SJSA1 (cell line): ENCODE measurements at regions not wholly inside any gene's neighbourhood (a gene's known extent, or its start where the extent isn't known, plus 50 kb on each side); places are given as distances from the start of the nearest gene placed in this dataset.
"Not testable (repeated sequence)": the region's sequence is repeated elsewhere in the genome, so short reads cannot be mapped to it uniquely, and the experiment has no call there.

Experiments
- DNase-seq, 2 experiments: peaks; one replicate each; pipeline ENCODE4 v3.0.0-alpha.2; 2015 to 2020; ENCODE audit warnings: low spot score in 2 of 2, low read depth in 1 of 2
- H3K27ac ChIP-seq: fragments of 250-450 bp; sonication (Bioruptor Pico); 2 replicates; pipeline ENCODE4 v1.5.1; 2020; ENCODE audit warnings: mild to moderate bottlenecking, moderate library complexity
- H3K27me3 ChIP-seq: fragments of 250-450 bp; sonication (Bioruptor Pico); replicated peaks from 2 replicates; pipeline ENCODE4 v1.5.1; 2020; ENCODE audit warnings: mild to moderate bottlenecking, moderate library complexity
- H3K36me3 ChIP-seq: fragments of 250-450 bp; sonication (Bioruptor Pico); 2 replicates; pipeline ENCODE4 v1.5.1; 2020; ENCODE audit warnings: mild to moderate bottlenecking
- H3K4me1 ChIP-seq: fragments of 250-450 bp; sonication (Bioruptor Pico); replicated peaks from 2 replicates; pipeline ENCODE4 v1.6.1; 2021; ENCODE audit warnings: mild to moderate bottlenecking
- H3K4me3 ChIP-seq: fragments of 250-450 bp; sonication (Bioruptor Pico); 2 replicates; pipeline ENCODE4 v1.5.1; 2020; ENCODE audit warnings: mild to moderate bottlenecking
- H3K9me3 ChIP-seq: fragments of 250-450 bp; sonication (Bioruptor Pico); replicated peaks from 2 replicates; pipeline ENCODE4 v1.5.1; 2020; ENCODE audit warnings: mild to moderate bottlenecking

DNA sequence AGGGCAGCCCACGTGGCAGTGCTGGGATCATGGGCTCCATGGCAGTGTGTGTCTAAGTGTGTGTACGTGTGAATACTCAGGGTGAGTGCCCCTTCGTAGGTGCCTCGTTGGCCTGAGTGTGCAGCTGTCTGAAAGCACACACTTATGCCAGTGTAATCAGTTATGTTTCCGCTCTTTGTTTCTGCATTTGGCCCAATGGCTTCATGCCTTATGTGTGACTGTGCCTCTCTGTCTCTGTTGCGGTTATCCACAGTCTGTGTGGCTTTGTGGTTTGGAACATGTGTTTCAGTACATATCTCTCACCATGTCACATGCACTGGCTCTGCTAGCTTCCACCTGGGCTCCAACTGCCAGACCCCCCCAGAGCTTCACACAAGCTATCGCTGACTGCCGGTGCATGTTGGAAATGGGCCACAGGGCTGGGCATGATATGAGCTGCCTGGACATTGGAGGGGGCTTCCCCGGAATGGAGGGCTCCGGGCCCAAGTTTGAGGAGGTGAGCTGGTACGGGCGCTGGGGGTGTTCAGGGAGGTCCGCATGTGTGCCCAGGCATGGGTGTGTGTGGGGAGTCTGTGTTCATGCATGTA lies 70.3 kb upstream of the TINAGL1 start:
- peaks cover 15% of the 10 kb centered on the region for H3K4me1 ChIP-seq
- H3K9me3 ChIP-seq = no peaks in the 10 kb centered on the region
- no peaks in the 10 kb centered on the region for H3K36me3 ChIP-seq
- peak; percentile 82 to 85 for DNase-seq
- peak overlapping the region; percentile 31 for H3K27ac ChIP-seq
- H3K27me3 ChIP-seq = no peaks in the 10 kb centered on the region
- no peak overlapping the region for H3K4me3 ChIP-seq

DNA sequence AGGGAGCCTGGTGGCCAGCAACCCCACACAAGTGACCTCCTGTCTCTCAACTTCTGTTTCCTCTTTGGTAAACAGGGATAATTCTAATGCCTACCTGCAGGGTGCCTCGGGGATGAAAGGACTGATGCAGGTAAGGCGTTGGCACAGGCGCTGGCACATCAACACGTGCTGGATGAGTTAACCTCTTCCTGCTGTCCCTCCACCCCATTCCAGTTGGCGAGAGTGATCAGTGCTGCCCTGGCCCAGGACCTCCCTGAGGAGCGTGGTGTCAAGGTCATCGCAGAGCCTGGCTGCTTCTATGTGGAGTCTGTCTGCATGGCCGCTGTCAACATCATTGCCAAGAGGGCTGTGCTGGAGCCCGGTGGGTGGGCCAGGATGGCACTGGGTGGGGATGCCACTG lies 69.1 kb upstream of the TINAGL1 start:
- no peak for DNase-seq
- H3K36me3 ChIP-seq = no peaks in the 10 kb centered on the region
- H3K9me3 ChIP-seq = no peaks in the 10 kb centered on the region
- H3K27me3 ChIP-seq = no peaks in the 10 kb centered on the region
- H3K4me1 ChIP-seq = peaks cover 15% of the 10 kb centered on the region
- H3K4me3 ChIP-seq = no peak overlapping the region
- H3K27ac ChIP-seq = no peak overlapping the region

DNA sequence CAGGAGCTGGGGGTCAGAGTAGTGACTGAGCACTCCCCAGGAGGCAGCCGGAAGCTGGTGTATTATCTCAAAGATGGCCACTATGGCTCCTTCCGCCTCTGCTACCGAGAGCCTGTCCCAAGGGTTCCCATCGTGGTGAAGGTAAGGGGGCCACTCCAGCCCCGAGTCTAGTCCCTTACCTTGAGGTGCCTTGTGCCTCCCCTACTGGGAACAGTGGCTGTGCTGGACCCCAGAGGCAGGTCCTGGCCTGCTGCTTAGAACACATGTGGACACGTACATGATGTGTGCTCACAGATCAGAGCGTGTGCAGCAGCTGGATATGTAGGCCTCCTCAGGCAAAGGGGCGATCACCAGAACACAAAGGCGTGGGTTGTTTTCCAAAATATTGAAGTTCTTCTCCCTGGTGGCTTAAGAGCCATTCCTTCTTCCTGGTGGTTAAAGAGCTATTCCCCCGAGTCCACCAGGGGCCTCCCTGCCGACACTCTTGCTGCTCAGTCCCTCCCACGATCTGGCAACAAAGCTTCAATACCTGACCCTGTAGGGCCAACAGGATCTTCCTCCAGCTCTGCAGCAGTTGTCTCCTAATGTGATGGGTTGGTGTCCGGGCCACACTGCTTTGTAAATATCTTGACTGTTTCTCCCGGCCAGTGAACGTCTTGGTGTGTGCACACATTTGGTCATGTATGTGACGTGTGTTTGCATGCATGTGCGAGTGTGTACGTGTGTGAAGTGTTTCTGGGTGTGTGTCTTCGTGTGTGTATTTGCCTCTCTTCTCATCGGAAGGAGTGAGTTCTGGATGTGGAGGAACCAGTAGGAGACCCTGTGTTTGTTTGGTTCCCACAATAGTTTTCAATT lies 68.4 kb upstream of the TINAGL1 start:
- H3K9me3 ChIP-seq = no peaks in the 10 kb centered on the region
- H3K27me3 ChIP-seq = no peaks in the 10 kb centered on the region
- H3K4me3 ChIP-seq = no peak overlapping the region
- H3K27ac ChIP-seq = no peak overlapping the region
- H3K4me1 ChIP-seq = peaks cover 15% of the 10 kb centered on the region
- no peaks in the 10 kb centered on the region for H3K36me3 ChIP-seq
- no peak for DNase-seq

DNA sequence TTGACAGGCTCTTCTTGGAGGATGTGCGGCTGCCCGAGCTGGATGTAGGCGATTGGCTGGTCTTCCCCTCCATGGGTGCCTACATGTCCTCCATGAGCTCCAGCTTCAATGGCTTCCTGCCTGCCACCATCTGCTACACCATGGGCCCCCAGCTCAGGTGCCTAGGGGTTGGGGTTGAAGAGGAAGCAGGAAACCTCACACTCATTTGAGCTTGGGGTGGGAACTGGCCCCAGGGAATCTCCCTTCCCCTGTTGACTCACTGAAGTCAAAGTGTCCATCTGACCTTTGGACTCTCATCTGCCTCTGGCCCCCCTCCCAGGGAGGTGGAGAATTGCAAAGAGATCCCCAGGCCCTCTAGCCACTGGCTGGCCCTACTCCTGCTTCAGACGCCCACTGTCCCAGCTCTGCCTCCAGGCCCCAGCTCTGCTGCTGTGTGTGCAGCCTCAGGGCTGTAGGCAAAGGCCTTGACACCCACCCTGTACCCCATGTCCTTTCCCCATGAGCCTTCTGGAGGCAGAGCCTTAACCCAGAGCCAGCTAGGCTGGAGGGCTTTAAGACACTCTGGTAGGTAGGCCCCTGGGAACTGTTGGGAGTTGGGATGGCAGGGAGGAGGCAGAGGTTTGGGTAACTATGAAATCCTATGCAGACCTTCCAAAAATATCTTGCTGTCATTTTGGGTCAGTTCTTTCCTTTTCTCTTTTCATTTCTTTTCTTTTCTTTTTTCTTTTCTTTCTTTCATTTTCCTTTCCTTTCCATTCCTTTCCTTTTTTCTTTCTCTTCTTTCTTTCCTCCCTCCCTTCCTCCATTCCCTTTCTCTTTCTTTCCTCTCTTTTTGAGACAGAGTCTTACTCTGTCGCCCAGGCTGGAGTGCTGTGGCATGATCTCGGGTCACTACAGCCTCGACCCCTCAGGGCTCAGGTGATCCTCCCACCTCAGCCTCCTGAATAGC lies 66.9 kb upstream of the TINAGL1 start:
- Histone ChIP-seq H3K9me3 (no peaks in the 10 kb centered on the region), H3K27me3 (no peaks in the 10 kb centered on the region), H3K36me3 (no peaks in the 10 kb centered on the region), H3K27ac (no peak overlapping the region), H3K4me1 (peaks cover 15% of the 10 kb centered on the region), H3K4me3 (no peak overlapping the region)
- no peak for DNase-seq

DNA sequence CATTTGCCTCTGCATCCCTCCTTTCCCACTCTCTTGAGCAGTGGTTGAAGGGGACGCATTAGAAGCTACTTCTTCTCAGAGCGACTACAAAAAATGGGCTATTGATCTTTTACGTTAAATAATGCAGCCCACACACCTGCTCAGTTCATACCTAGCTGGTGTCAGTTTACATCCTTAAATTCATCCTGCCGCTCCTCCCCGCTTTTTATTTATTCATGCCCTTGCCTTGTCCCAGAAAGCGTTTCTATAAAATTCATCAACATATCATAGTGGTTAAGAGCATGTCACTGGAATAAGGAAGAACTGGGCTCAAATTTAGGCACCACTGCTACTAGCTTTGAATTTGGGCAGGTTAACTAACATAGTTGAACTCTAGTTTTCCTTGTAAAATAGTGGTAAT lies 66.0 kb upstream of the TINAGL1 start:
- H3K9me3 ChIP-seq = no peaks in the 10 kb centered on the region
- no peak for DNase-seq
- no peaks in the 10 kb centered on the region for H3K36me3 ChIP-seq
- peaks cover 13% of the 10 kb centered on the region for H3K4me1 ChIP-seq
- H3K4me3 ChIP-seq = no peak overlapping the region
- H3K27ac ChIP-seq = no peak overlapping the region
- no peaks in the 10 kb centered on the region for H3K27me3 ChIP-seq

DNA sequence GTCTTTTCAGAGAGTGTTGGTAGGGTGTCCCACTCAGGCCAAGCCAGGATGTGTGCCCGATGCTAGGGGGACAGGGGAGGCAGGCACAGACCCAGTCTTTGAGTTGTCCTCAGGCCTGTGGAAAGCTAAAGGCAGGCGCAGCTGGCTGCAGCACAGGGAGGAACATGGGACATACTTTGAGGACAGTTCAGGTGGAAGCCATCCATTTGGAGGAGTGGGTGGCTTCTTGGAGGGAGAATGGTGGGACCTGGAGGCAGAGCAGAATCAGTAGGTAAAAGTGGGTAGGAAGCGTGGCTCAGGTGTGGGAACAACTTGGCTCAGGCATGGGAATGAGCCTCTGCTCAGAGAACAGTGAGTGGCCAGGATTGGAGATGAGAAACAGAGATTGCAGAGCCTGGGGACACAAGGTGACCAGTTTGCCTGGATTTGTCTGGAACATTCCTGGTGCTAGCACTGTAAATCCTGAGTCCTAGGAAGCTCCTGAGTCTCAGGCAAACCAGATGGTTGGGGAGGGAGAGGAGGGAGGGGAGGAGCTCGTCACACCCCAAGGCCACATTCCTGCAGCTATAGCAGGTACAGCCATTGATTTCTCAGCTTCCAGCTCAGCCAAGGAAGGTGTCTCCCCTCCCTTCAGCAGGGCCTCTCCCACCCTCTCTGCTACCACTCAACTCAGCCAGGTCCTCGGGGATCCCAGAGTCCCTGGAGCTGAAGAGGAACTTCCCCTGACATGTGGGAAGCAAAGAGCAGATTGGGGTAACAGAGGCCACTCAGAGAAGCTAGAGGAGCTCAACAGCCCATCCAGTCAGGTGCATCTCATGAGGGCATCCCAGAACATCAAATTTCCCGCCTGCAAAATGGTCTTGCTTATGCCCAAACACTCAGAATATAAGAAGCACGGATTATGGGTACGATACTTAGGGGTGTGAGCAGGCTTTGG lies 65.2 kb upstream of the TINAGL1 start:
- Histone ChIP-seq H3K4me3 (no peak overlapping the region), H3K27me3 (no peaks in the 10 kb centered on the region), H3K9me3 (no peaks in the 10 kb centered on the region), H3K27ac (no peak overlapping the region), H3K36me3 (no peaks in the 10 kb centered on the region), H3K4me1 (peaks cover 5% of the 10 kb centered on the region)
- DNase-seq = no peak

DNA sequence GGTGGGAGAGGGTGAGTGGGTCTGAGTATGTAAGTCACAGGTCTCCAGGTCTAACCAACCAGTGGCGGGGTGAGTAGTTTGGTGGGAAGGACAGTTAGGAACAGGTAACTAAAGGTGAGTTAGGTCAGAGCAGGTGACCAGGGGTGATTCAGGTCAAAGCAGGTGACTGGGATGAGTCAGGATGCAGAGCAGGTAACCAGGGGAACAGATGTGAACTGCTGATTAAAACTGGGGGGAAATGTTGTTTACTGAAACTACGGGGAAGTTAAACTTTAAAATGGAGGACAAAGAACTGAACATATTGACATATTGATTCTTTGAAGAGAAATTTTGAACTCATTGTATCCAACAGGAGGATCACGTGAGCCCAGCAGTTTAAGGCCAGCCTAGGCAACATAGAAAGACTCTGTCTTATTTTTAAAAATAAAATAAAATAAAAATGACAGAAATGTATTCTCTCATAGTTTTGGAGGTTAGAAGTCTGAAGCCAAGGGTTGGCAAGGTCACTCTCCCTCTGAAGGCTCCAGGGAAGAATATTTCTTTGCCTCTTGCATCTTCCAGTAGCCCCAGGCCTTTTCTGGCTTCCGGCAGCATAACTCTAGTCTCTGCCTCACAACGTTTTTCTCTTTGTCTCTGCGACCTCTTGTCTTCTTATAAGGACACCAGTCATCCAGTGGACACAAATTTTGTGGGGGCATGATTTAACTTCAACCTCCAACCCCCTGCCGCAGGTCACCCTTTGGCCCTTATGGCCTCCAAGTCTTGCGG lies 64.3 kb upstream of the TINAGL1 start:
- Histone ChIP-seq H3K27ac (no peak overlapping the region), H3K27me3 (no peaks in the 10 kb centered on the region), H3K36me3 (no peaks in the 10 kb centered on the region), H3K4me1 (no peaks in the 10 kb centered on the region), H3K4me3 (no peak overlapping the region), H3K9me3 (no peaks in the 10 kb centered on the region)
- DNase-seq = no peak

DNA sequence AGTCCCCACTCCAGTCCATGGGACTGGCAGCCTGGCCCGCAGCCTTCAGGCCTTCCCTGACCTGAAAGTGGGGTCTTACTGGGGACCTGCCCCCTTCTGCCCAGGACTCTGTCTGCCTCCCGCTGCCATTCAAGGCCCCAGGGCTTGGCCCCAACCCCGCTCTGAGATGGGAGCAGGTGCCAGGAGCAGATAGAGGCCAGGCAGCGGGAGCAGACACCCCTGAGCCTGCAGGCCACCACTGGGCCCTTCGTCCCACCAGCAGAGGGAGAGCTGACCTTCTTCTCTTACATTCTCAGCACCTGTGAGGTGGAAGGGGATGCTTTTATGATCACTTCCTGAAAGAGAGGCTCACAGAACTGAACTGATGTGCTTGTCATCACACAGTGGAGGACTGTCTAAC lies 62.2 kb upstream of the TINAGL1 start:
- no peak for DNase-seq
- Histone ChIP-seq H3K27ac (no peak overlapping the region), H3K9me3 (no peaks in the 10 kb centered on the region), H3K27me3 (no peaks in the 10 kb centered on the region), H3K4me1 (no peaks in the 10 kb centered on the region), H3K4me3 (no peak overlapping the region), H3K36me3 (no peaks in the 10 kb centered on the region)

DNA sequence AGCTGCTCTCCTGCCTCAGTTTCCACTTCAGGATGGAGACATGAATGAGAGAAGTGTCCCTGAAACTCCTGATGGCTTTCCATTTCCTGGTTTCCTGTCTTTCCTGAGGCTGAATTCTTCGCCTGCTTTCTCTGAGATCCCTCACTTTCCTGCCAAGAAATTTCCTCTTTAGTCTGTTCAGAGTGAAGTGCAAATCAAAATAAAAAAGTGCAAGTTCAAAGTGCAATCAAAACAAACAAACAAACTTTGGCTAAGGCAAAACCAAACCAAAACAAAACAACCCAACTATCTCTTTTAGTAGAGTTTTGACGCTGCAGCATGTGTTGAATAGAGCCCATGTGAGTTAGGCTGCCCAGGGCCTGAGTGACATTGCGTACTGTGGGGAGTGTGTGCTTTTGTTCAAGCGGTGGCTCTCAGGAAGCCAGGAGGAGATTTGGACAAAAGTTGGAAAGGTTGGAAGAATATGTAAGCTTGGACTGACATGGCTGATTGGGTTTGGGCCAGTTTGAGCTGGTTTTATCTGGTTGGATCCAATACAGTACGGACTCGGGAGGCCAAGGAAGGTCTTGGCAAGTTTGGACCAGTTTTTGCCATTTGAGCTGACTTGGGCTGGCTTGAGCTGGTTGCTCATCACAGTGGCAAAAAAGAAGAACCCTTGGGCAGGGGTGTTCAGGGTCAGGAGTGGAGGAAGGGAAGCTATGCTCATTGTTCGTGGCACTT lies 61.1 kb upstream of the TINAGL1 start:
- Histone ChIP-seq H3K4me3 (no peak overlapping the region), H3K9me3 (no peaks in the 10 kb centered on the region), H3K27ac (no peak overlapping the region), H3K27me3 (no peaks in the 10 kb centered on the region), H3K4me1 (no peaks in the 10 kb centered on the region), H3K36me3 (no peaks in the 10 kb centered on the region)
- no peak for DNase-seq

DNA sequence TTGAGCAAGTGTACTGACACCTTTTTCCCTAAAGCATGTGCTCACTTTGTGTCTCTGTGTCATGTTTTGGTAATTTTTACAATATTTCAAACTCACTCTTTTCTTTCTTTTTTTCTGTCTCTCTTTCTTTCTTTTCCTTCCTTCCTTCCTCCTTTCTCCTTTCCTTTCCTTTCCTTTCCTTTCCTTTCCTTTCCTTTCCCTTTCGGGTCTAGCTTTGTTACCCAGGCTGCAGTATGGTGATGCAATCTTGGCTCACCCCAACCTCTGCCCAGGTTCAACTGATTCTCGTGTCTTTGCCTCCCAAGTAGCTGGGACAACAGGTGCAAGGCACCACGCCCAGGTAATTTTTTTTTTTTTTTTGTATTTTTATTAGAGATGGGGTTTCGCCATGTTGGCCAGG lies 60.4 kb upstream of the TINAGL1 start:
- Histone ChIP-seq H3K4me1 (peaks cover 3% of the 10 kb centered on the region; the same call in 1 of the 2 replicates), H3K27me3 (no peaks in the 10 kb centered on the region), H3K36me3 (no peaks in the 10 kb centered on the region), H3K27ac (no peak overlapping the region), H3K9me3 (no peaks in the 10 kb centered on the region), H3K4me3 (no peak overlapping the region)
- no peak for DNase-seq

DNA sequence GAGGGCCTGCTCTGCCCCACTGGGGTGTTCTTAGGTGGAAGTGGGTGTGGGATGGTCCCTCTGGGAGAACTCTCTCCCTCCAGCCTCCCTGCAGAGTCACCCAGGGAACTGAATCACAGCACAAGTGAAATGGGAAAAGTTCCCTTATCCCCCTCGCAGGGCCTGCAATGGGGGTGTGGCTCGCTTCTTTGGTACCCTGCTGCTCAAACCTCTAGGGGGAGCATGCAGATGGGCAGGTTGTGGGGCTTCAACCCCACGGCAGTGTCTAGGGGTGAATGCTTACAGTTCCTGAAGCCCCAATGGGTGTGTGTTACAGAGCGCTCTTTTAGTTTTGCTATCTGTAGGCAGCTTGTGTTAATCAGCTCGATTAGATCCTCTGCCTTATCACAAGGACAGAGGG lies 59.0 kb upstream of the TINAGL1 start:
- no peak for DNase-seq
- Histone ChIP-seq H3K27ac (no peak overlapping the region), H3K36me3 (no peaks in the 10 kb centered on the region), H3K4me3 (no peak overlapping the region), H3K4me1 (peaks cover 3% of the 10 kb centered on the region; the same call in 1 of the 2 replicates), H3K9me3 (no peaks in the 10 kb centered on the region), H3K27me3 (no peaks in the 10 kb centered on the region)

DNA sequence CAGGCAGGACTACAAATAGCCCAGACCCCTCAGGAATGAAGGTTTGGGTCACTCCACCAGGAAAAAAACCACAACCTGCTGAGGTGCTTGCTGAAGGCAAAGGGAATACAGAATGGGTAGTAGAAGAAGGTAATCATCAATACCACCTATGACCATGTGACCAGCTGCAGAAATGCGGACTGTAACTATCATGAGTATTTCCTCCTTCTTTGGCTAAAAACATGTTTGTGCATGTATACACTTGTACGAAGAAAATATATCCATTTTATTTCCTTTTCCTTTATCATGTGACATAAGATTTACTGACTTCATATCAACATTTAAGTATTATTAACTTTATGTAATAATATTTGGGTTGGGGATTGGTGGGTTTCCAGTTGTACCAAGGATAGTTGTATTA lies 58.3 kb upstream of the TINAGL1 start:
- not testable (repeated sequence) for H3K9me3 ChIP-seq, DNase-seq, H3K36me3 ChIP-seq, H3K27me3 ChIP-seq, H3K4me1 ChIP-seq, H3K4me3 ChIP-seq, H3K27ac ChIP-seq
